ENCODE measurements at regions not wholly inside any gene's neighbourhood (a gene's known extent, or its start where the extent isn't known, plus 50 kb on each side); places are given as distances from the start of the nearest gene placed in this dataset.

- TF ChIP-seq CTCF (IDR thresholded peaks at IDR 0.05; ENCODE audit: insufficient read depth, low read depth, low read length) (no peak), EZH2 (IDR thresholded peaks at IDR 0.05; ENCODE audit: insufficient read depth, low read length) (no peak)
These were observed 172.9 kb upstream of the BMPER start for GRCh38 chr7:33732462-33732861.
